DOHH2 (cell line): ENCODE measurements at regions not wholly inside any gene's neighbourhood (a gene's known extent, or its start where the extent isn't known, plus 50 kb on each side); places are given as distances from the start of the nearest gene placed in this dataset.

Experiments used
- EZH2phosphoT487 ChIP-seq: fragments of 200-600 bp; sonication (generic); IDR thresholded peaks from 2 replicates; pipeline ENCODE4 v1.6.1; 2017; ENCODE audit warnings: borderline replicate concordance, mild to moderate bottlenecking, antibody characterized with exemption, low read length, moderate library complexity, mixed read lengths
- TF ChIP-seq, protein P1 (sequence below): fragments of 200-600 bp; sonication (generic); IDR thresholded peaks from one replicate; pipeline ENCODE4 v1.5.1; 2014; ENCODE audit warnings: antibody characterized with exemption, mild to moderate bottlenecking, low read depth, low read length; ENCODE audit not compliant: poor library complexity, severe bottlenecking

DNA sequence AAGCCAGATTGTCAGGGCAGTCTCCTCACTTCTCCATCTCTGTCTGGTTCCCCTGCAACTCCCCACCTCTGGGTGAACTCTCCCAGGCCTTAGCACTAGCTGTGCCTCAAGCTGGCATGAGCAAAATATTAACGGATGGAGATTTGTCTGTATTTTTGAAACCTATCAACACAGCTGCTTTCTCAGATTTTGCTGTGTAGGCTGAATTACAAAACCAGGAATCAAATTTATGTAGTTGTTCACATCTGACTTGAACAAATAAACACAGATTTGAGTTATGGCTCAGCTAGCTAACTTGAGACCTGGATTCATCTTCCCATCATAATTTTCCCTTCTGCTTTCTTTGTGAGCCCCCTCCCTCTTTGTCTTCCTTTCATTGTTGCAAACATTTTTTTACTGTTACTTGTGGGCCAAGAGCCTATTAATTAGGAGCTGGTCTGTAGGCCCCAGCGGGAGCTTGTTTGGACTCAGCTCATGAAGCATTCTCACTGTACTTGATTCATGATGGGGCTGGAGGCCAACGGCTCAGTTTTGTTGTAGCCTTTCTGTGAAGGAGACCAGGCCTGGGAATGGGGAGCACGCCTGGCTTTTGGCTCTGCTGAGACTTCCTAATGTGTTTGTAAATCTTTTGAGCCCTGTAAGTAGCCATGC, 164.1 kb upstream of the GATA6 start:
- TF ChIP-seq, protein P1, sequence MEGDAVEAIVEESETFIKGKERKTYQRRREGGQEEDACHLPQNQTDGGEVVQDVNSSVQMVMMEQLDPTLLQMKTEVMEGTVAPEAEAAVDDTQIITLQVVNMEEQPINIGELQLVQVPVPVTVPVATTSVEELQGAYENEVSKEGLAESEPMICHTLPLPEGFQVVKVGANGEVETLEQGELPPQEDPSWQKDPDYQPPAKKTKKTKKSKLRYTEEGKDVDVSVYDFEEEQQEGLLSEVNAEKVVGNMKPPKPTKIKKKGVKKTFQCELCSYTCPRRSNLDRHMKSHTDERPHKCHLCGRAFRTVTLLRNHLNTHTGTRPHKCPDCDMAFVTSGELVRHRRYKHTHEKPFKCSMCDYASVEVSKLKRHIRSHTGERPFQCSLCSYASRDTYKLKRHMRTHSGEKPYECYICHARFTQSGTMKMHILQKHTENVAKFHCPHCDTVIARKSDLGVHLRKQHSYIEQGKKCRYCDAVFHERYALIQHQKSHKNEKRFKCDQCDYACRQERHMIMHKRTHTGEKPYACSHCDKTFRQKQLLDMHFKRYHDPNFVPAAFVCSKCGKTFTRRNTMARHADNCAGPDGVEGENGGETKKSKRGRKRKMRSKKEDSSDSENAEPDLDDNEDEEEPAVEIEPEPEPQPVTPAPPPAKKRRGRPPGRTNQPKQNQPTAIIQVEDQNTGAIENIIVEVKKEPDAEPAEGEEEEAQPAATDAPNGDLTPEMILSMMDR, result no peak
- TF ChIP-seq EZH2phosphoT487, result no peak
